DMS79 treated with DMSO at 0.1 percent for 48 hours (cell line): ENCODE measurements at regions not wholly inside any gene's neighbourhood (a gene's known extent, or its start where the extent isn't known, plus 50 kb on each side); places are given as distances from the start of the nearest gene placed in this dataset.
A peak's percentile ranks its signal among the peaks of the same experiment; 100 is the strongest.
"Not testable (repeated sequence)": the region's sequence is repeated elsewhere in the genome, so short reads cannot be mapped to it uniquely, and the experiment has no call there.

ENCODE experiments used
- DNase-seq: peaks from one replicate; lab custom pipeline; 2025; lab: John Stamatoyannopoulos, UW

DNA sequence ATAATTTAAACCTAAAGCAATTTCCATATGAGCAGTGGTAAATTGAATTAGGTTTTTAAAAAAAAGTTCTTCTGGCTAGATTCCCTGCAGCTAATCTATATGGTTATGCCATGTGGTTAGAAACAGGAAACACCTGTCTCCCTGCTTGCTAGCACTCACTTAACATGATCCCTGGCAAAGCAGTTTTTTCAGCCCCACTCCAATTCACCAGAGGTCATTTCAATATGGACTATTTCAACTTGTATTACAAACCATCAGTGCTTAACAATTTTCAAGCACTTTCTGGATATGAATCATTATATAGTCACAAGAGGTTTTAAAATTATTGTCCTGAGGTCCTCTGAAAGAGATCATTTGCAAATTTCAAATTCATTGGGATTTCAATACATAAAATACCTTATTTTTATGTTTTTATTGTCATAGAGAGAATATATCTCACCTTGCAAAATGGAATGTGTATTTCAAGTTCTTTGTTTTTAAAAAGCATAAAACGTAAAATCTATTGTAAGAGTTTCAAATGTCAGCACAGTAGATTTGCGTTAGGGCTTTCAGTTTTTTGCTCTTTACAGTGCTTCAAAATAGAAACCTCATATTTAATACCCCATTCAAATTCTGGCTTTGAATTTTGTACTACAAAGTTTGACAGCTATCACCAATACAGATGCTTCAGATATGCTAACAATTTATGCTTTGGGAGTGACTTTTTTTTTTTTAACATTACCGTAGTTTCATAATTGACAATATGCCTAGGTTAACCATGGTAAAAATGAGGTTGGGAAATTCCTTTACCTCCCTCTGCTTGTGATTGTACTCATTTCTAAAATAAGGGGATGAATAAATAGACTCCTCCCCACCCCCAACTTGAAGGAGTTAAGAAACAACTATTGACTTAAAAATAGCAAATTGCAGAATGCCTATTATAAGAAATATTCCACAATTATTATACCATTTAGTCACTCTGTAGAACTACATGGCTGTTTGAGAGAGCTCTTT, 117.5 kb upstream of the HGF start:
- peak; percentile 83 for DNase-seq

DNA sequence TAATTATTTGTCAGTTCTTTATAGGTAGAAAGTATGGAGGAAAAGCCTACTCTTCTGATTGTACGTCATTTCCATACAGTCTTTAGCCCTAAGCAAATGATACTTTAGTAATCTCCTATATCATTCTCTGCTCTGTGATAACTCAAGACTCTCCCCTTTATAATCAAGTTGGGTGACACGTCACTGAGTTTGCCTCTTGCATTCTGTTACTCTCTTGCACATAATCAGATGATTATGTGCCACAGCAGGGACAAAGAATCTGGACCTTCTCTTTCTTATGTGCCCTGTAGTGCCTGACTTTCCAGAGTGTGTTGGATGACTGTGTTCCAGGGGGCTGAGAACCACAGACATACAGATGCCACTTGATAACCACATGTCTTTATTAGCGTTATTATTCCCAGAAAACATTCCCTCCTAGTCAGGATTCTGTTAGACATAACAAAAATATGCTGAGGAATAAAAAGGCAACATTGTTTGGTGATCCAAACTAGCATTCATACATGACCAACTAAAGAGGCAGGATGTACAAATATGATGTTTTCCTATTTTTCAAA, 116.4 kb upstream of the HGF start:
- DNase-seq = peak; percentile 23

- DNase-seq = no peak
Measured at GRCh38 chr7:81884817-81885216, 115.0 kb upstream of the HGF start.

DNA sequence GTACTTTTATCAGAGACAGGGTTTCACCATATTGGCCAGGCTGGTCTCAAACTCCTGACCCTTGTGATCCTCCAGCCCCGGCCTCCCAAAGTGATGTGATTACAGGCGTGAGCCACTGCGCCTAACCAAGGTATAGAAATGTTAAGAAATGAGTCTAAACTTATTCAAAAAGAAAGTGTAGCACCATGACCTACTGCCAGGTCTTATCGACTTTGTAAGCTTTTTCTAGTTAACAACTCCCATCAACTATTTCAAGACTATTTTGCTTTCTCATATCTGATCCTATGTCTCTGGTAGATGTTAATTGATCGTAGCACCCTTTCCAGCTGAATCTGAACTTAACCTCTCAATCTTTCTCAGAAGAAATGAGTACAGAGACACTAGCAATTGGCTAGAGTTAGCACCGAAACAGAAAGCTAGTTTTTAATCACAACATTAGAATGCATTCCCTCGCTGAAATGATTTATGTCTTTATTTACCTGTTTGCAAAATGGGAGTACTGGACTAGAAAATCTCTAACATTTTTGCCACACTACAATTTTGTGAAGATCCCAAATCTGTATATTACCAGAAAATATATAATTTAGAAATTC, 114.0 kb upstream of the HGF start:
- no peak for DNase-seq

DNA sequence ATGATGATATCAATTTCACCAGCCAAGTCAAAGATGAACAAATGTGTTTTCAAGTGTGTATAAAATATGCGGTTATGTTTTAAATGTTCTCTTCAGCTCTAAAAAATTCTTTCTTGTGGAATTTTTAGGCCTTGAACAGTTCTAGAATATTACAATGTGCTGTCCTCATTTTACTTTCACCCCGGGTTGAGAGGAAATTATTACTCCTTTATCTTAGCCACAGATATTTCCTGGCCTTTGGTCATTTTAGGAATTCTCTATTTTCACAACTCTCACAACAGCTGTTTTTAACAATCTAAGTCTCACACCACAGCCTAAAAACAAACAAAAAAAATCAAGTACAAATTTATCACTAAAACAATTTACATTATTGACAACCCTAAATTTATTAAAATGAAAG, 112.2 kb upstream of the HGF start:
- DNase-seq = no peak

DNA sequence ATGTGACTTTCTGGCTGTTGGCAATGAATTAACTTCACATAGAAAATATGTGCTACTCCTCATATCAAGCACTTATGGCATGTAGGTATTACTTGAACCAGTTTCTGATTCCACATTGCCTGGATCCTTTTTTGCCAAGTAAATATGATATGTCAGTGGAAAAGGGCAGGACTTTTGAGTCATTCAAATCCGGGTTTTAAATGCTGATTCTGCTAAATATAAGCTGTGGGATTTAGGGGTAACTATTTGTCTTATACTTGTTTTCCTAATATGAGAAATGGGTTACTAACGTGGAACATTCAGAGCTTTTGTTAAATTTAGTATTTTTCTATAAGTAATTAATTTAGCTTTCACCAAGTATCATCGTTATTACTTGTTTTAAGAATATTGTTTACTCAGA, 108.0 kb upstream of the HGF start:
- no peak for DNase-seq

DNA sequence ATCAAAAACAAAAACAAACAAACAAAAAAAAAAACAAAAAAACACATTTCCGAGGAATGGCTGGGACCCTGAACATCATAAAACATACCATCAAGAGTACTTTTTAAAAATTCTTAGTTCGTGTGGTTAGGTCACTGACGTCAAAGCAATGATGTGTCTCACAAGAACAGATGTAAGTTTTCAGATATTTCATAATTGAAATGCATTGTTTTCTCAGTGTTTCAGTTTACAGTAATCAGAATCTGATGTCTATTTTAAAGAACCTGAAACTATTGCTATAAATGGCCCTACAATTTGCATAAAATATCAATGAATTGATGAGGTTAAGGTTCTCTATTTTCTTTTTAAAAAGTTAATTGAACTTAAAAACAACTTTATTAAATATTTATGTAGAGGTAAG, 103.7 kb upstream of the HGF start:
- no peak for DNase-seq

DNA sequence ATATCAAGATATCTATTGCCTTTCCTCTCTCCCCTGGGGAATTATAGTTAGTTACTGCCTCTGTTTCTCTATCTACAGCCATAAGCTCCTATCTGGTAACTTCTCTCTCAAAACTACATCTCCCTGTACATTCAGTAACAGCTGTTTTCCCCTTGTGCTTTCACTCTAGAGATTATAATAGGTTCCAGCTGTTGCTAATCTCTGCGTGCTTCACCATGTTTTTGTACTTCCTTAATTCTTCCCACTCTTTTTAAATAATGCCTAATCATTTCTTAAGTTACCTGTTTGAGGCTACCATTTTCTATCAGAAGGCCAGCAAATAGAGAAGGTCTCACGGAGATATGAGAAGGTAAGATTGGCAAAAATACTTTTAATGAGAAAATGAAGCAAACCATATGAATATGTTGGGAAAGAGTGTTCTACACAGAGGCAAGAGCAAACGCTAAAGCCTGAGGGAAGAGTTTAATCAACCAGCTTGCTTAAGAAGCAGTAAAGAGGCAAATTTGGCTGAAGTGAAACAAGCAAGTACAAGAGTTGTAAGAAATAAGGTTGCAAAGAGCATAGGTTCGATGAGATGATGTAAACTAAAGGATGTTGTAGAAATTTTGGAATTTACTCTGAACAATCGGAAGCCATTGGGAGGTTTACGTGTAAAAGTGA, 101.9 kb upstream of the HGF start:
- no peak for DNase-seq

GRCh38 chr7:81870608-81871007, 100.8 kb upstream of the HGF start:
- no peak for DNase-seq

DNA sequence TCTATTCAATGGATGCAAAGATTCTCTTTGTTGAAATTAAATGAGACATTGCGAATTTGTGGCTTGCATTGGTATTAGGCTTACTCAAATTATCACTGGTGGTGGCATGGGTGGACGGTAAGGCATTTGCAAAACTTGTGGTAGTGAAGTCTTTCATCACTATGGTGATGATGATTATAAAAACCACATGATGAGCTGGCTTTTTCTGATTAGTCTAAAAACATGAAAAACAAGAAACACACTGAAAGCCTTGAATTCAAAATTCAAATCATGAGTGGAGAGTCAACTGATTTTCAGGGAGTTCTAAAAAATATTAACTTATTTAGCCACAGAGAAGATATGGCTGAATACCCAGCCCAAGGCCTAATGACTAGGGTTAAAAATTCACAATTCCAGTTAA, 99.8 kb upstream of the HGF start:
- no peak for DNase-seq

- no peak for DNase-seq
Measured at GRCh38 chr7:81865754-81866153, 95.9 kb upstream of the HGF start.

- no peak for DNase-seq
Measured at GRCh38 chr7:81859433-81859832, 89.6 kb upstream of the HGF start.

DNA sequence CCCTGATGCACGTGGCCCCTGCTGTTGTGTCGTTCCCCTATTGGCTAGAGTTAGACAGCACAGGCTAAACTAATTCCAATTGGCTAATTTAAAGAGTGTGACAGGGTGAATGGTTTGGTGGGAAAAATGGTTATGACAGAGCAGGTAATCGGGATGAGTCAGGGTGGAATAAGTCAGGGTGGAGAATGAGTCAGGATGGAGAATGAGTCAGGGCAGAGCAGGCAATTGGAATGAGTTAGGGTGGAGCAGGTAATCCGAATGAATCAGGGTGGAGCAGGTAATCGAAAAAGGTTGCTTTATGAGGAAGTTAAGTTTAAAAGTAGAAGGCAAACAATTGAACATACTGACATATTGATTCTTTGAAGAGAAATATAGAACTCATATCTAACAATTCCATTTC, 89.0 kb upstream of the HGF start:
- DNase-seq = not testable (repeated sequence)

DNA sequence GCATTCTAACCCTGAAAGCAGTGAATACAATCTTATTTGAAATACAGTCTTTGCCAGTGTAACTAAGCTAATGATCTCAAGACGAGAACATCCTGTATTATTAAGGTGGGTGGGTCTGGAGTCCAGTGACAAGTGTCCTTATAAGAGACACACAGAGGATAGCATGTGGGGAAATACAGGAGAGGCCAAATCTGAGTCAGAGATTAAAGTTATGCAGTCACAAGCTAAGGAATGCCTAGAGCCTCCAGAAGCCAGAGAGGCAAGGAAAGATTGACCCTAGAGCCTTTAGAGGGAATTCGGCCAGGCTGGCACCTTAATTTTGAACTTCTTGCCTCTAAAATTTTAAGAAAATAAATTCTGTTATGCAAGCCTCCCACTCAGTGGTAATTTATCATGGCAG, 87.5 kb upstream of the HGF start:
- no peak for DNase-seq

GRCh38 chr7:81854518-81854917, 84.7 kb upstream of the HGF start:
- DNase-seq = no peak

DNA sequence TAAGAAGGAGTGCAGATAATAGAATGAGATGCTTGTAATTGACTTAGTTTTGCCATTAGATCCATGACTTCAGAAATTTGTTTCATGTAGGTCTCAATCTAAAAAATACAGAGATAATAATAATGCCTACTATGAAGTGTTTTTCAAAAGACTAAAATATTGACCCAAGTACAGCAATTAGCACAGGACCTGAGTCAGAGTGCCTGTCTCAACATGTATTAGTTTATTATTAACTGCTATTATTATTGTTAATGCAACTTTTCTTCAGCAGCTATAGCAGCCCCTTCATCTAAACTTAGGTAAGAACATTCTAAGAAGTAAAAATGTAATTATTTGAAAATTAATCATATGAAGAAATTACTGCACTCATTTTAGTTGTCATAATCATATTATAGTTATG, 82.9 kb upstream of the HGF start:
- DNase-seq = no peak

DNA sequence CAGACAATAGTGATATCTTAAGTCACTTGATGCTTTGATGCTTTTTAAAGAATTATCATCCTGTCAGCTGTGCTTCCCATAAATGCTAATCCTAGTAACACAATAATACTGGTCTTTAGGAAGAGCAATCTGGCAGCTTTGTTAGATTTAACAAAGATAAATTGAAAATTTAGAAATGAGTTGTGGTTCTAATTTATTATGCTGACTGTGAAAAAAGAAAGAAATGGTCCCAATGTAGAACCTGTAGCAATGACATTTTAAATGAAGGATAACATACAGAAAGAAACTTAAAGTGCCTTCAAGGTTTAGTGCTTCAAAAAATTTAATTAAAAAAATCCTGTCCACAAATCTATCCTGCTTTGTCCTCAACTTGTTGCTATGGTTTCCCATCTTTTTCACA, 81.6 kb upstream of the HGF start:
- DNase-seq = no peak

DNA sequence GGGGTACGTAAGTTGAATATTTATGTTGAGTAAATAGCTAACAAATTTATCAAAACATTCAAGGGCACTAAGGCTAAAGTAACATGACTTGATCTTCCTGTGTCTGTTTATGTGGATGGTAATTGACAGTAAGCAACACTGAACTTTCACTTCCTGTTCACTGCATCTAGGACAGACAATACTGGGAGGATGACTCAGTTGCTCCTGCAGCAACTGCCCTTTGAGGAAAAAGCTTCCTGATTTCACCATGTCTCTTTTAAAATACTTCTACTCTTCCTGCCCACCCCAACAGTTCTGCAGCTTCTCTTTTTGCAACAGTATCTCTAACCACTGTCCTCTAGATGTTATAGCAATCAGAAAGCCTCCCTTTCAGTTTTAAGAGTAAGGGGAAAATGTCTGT, 76.6 kb upstream of the HGF start:
- no peak for DNase-seq

DNA sequence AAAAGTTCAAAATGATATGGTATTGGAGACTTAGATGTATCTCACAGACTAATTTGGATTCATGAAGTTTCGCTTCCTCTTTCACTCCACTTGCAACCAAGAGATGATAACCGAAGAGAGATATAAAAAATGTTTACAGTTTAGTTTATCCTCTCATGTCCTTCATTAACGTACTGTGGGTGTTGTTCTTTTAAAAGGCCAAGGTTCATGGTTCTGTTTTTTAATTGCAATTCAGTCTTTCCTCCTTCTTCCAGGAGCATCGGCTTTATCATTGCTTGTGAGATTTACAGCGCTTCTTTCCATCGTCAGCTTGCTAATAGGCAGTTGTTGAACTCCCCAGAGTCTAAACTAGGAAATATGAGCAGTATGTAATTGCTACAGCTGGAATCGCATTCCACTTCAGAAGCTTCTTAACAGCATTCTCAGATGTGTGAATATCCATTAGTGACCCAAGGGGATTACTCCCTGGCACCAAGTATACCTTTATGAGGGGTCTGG, 75.9 kb upstream of the HGF start:
- peak; percentile 83 for DNase-seq

- not testable (repeated sequence) for DNase-seq
Measured at GRCh38 chr7:81843657-81844056, 73.8 kb upstream of the HGF start.

GRCh38 chr7:81842361-81842760, 72.5 kb upstream of the HGF start:
- no peak for DNase-seq

DNA sequence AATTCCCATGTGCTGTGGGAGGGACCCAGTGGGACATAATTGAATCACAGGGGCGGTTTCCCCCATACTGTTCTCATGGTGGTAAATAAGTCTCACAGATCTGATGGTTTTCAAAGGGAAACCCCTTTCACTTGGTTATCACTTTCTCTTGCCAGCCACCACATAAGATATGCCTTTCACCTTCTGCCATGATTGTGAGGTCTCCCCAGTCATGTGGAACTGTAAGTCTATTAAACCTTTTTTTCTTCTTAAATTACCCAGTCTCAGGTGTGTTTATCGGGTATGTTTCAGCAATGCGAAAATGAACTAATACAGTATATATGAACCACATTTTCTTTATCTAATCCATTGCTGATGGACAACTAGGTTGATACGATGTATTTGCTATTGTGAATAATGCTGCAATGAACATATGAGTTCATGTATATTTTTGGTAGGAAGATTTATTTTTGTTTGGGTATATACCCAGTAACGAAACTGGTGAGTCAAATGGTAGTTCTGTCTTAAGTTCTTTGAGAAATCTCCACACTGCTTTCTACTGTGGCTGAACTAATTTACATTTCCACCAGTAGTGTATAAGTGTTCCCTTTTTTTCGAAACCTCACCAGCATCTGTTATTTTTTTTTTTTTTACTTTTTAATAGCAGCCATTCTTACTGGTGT, 70.0 kb upstream of the HGF start:
- DNase-seq = no peak
